HG03039 (cell line): ENCODE measurements at regions not wholly inside any gene's neighbourhood (a gene's known extent, or its start where the extent isn't known, plus 50 kb on each side); places are given as distances from the start of the nearest gene placed in this dataset.

Experiments
- ATAC-seq: cut with Tn5 transposase; IDR thresholded peaks from one replicate; pipeline ENCODE4 v1.9.1; 2021; ENCODE audit warnings: mild to moderate bottlenecking, moderate library complexity; ENCODE audit not compliant: unreplicated experiment

DNA sequence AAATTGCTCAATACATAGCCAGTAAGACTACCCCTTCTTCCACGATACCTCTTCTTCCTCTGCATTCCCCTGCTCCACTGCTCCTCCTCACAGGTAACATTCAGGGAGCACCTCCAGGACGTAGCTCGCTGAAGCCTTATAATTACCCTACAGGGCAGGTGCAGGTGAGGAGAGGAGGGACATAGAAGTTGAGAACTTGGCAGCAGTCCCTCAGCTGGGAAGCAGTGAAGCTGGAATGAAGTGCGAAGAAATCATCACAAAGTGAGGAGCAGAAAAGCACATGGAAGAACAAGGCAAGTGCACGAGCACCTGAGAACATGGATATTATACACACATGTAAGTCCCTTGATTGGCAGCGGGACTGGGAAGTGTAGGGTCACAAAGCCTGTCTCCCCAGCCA lies 118.2 kb downstream of the HSD17B3 start:
- no peak for ATAC-seq

DNA sequence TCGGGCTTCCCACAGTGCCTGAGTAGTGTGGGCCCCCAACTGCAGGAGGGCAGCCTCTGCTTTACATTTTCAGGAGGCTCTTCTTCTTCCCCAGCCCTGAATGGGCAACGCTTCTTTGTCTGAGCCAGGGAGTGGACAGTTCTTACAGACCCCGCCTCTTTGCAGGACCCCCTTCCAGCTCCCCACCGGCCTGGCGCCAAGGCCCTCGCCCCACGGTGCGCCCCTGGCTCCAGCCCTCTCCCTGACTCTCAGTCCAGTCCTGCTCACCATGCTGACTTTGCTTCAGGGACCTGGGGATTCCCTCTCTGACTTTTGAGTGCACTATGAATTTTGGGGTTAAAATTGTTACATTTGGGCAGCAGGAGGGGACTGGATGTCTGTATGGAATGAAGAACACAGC lies 123.8 kb downstream of the HSD17B3 start:
- ATAC-seq: no peak

DNA sequence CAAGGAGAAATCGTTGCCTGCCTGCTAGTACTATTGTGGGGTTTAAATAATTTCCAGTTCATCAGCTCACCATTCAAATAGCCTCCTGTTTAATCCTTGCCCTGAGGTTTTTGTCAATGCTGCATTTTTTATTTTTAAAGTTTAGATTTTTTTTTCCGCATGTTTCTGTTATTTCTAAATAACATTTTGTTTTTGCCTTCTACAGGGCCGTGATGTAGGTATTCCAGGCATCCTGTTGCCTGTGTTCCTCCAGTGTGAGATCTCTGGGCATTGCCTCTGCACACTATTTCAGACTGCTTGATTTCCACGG lies 124.3 kb downstream of the HSD17B3 start:
- ATAC-seq: no peak

DNA sequence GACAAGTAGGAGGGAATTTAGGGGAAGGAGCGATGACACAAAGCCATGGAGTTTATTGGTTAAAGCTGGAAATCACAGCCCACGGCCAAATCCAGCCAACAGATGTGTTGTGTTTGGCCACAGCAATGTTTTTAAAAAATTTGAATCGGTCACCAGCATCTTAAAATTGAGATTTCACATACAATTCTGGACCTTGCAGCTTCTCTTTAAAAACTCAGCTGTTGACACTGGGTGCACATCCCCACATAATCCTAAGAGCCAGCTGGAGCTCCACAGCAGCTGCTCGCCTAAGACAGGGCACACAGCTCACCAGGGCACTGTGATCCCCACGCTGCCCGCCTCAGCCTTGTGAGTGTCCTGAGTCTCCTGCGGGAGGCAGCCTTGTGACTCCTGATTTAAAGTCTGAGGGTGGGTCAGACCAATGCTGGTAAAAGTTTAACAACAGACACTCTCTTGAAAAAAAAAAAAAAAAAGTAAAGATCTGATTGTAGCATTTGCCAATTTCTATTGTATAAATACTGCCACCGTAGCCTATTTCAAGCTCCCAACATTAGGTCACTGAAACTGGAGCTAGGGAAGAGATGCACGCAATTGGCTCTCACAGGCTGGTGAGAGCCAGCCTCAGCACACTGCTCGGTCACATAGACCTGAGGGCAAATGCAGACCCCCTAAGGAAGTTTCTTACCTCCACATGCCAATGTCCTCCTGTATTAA lies 124.8 kb downstream of the HSD17B3 start:
- ATAC-seq: no peak

DNA sequence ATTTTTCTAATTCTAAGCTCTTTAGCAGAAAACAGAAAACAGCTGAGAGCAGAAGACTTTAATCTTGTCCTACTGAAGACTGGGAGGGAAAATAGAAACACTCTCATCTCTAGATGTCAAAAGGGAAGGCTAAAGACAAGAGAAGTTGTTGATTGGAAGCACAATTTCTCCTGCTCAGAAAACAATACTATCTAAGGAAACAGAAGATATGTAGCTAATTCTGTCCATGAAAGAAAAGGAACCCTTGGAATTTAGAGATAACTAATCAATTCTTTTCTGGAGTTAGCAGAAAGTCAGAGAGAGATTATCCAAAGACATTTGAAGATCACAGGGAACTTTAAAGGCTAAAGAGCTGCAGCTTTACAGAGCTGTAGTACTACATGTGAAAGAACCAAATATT lies 126.2 kb downstream of the HSD17B3 start:
- ATAC-seq: no peak

DNA sequence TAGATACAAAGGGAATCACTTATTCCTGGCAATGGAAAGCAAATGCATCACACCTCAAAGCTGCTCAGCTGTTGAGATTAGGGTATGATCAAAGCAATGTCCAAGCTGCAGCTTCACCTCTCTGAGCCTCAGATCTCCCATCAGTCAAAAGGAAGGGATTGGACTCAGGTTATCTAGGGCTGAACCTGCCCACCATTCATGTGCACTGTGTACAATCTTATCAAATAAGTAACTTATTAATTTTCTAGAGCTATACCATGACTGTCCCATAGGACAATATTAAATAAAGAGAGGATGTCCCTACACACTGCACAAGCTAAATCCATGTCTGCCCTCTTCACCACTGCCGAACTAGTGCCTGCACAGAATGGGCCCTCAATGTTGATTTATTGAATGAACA lies 127.0 kb downstream of the HSD17B3 start:
- no peak for ATAC-seq

DNA sequence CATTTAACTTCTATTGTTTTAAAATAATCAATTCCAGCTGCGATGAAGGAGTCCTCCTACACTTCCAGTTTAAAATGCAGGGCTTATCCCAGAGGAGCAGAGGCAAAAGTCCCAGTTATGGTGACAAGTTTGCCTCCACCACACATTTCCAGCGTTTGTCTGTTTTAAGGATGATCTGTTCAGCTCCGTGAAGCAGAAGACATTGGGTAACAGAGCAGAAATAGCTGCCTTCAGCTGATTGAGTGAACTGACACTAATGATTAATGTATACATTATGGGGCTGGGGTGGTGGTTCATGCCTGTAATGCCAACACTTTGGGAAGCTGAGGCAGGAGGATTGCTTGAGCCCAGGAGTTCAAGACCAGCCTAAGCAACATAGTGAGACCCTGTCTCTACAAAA lies 127.6 kb downstream of the HSD17B3 start:
- no peak for ATAC-seq

DNA sequence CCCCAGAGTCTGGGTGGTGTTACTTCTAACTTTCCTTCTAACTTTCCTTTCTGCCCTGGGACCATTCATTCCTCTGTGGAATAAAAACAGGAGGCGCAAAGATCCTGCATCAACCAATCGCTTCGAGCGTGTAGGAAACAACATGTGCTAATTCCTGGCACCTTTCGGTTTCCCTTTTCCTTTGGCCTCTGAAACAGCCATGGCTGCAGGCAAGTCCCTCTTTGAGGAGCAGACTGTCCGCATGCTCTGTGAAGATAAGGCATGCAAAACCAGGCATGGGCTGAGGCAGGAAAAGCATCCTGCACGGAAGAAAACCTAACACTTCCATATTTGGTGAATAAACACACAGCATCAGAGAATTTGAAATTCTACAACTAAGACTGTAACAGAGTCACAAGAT lies 128.3 kb downstream of the HSD17B3 start:
- no peak for ATAC-seq

DNA sequence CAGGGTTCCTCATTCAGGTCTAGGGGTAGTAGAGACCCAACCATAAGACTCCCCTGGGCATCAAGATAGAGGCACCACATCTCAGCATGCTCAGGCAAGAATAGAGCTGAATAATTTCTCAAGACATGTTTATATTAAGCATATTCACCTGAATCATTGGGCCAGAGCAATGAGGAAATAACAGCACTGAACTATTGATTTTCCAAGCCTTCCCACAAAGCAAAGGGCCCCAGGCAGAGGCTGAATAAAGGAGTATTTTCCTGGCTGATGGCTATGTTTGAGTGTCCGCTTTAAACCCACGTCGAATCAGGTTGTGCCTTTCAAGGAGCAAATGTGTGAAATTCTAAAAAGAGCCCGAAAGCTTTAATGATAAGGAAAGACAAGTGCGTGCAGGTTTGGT lies 129.2 kb downstream of the HSD17B3 start:
- no peak for ATAC-seq

DNA sequence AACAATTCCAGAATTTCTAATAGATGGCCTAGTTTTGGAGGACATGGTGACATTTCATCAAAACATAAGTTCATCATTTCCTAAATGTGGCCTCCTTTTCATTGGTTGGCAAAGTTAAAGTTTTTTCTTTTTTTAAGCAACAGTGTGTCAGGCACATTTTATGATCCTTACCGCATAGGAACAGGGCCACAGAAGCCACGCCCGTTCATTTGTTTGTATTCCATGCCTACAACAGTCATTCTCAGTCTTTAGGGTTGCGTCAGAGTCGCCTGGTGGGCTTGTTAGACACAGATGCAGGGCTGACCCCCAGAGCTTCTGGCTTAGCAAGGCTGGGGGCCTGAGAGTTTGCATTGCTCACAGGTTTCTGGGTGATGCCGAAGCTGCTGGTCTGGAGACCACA lies 130.2 kb downstream of the HSD17B3 start:
- no peak for ATAC-seq

DNA sequence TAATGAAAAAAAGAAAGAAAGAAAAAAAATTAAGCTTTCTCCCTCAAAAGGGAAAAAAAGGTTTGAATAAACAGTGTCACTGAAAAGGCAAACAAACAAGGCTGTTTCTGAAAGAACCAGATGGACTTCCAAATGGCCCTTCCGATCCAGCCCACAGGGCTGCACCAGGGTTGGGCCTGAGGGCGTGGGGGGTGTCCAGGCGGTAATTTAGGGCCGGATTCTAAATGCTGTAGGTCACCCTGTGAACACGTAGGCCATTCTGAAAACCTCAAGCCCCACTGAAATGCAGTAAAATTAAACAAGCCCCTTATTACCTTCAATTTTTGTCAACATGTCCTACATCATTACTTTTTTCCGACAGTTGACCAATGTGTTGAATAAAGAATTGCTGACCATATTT lies 132.1 kb downstream of the HSD17B3 start:
- no peak for ATAC-seq

DNA sequence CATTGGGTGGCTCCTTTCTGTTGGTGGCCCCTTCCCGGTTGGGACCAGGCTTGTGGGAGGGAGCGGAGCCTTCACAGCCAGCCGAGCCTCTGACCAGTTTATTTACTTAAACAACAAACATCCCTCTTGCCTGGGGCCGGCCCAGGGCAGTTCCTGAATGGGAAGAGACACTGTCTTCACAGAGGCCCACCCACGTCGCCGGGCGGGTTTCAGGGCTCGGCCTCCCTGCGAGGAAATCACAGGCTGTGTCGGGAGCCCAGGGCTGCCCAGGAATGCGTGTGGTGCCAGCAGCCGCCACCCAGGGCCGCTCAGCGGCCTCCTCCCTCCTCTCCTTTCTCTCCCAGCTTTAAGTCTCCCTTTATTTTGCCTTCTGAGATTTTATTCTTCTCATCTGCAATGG lies 132.5 kb downstream of the HSD17B3 start:
- ATAC-seq: no peak

DNA sequence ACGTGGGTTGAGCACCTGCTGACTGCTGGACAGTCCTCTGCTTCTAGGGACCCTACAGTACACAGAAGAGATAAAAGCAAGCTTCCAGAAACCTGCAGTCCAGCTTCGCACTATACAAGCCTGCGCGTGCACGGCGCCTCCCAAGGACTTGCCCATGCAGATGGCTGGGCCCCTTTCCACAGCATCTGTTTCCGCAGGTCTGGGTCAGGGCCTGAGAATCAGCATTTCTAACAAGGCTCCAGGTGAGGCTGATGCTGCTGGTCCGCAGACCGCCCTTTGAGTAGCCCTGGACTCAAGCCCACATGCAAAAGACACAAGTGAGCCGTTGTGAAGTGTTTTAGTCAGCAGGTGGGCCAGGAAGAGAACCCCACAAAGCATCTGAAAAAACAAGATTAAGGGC lies 133.1 kb downstream of the HSD17B3 start:
- ATAC-seq: no peak

DNA sequence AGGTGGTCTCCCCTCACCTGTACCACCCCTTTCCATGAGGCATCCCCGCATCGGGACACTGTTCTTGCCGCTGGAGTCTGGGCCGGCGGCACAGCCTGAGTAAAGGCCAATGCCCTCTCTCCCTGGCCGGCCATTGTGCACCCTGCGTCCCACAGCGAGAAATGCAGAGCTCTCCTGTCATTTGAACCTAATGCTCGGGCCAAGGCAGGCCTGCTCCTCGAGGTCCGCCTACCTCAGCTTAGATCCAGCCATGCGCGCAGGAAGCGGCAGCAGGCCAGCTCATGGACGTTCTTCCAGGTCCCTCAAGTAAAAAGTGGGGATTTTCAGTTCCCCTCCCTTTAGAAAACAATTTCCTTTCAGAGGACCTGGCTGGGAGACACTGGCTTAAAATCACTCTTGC lies 135.0 kb downstream of the HSD17B3 start:
- no peak for ATAC-seq

DNA sequence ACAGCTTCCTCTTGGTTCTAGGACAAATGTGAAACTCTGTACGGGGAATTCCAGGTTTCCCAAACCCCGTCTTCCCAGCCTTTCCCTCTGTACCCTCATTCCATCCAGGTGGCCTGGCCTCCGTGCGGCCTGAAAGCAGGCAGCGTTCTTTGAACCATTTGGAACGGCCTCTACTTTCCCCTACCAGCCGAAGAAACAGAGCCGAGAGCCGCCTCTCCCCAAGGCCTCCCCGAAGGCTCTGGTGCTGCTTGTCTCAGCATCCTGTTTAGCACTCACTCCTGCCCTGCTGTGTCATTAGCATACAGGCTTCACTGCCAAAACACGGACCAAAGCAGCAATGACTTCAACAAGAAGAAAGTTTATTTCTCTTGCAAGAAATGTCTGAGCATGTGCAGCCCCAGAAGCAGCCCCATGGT lies 137.7 kb downstream of the HSD17B3 start:
- no peak for ATAC-seq

DNA sequence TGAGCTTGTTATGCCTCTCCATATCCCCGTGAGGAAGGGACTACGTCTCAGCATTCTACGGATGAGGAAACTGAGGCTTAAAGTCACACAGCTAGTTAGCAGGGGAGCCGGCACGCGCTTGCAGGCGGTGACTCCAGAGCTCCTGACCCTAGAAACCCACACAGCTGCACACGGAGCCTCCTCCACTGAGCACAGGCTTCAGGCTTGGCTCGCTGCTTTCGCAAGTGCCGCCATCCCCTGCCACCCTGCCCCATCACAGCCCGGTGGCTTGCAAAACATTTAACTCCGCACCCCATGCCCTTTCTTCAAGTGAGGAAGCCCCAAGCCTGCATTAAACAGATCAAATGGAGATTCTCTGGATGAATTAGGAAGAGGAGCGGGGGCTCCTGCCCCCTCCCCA lies 138.3 kb downstream of the HSD17B3 start:
- no peak for ATAC-seq

DNA sequence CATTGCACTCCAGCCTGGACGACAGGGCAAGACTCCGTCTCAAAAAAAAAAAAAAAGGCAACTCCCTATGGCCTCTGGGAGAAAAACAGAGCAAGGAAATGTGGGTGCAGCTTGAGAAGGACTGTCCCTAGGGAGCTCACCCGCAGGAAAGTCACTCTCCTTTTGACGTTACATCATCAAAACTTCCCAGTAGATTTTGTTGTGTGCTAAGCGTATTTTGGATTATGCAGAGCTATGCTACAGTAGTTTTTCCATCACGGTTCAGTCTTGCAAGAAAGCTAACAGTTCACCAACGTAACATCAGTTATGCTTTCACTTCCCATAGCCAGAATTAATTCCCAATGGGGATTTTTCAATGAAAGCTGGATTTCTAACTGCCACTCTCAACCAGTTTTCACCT lies 138.8 kb downstream of the HSD17B3 start:
- ATAC-seq: no peak

DNA sequence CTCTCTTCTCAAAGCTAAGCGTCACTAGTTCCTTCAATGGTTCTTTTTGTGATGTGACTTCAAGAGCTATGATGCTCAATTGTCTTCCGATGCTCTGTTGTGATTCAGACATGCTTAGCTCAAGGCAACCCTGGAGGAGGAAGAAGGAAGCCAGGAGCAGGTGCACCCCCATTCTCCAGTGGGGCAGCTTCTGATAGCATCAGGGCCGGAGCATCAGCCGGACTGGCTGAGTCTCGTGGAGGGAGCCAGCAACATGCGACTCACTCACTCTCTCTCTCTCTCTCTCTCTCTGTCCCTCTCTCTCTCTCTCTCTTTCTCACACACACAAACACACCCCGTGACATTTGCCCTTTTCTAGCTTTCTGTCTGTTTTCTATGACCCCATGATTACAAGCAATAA lies 140.2 kb downstream of the HSD17B3 start:
- no peak for ATAC-seq

DNA sequence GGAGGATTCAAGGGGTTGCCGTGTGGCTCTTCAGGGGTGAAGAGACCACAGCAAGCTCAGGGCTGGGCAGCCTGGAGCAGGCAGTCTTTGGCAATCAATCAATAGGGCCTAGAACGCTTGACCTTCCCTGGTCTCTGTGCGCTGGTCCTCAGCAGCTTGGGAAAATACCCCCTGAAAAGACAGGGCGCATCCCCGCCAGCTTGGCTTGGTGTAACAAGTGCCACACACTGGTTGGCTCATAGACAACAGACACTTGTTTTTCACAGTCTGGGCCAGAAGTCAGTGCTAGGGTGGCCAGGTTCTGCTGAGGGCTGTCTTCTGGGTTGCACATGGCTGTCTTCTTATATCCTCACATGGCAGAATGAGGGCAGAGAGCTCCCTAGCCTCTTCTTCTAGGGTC lies 141.1 kb downstream of the HSD17B3 start:
- no peak for ATAC-seq

DNA sequence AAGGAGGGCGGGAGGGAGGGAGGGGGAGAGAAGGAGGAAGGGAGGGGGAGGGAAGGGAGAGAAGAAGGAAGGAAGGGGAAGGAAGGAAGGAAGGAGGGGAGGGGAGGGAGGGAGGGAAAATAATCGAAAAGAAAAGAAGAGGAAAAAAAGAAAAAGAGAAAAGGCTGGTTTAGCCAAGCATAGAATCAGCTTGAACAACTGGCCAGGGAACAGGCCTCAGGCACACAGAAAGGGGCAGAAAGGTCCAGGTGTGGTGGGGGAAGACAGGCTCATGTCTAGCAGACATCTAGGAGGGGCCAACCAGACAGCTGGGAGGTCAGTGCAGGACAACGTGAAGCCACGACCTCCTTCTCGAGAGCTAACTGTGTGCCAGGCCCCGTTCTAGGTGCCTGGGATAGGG lies 141.8 kb downstream of the HSD17B3 start:
- ATAC-seq: no peak

DNA sequence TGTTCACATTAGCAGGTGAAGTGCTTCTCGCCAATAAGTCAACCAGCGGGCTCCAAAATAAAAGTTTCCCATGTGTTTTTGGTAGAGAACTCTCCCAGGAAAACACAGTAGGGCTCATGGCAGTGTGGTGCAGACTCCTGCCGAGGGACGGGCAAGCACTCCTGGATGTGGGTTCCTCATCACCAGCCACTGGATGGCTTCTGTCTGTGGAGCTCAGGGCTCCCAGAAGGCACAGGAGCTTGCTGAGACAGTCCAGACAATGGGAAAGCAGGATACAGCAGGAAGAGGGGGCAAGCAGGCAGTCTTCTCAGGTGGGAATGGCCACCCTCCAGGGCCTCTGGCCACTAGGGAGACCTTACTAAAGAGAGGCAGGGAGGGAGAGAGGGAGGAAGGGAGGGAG lies 142.4 kb downstream of the HSD17B3 start:
- ATAC-seq: no peak

DNA sequence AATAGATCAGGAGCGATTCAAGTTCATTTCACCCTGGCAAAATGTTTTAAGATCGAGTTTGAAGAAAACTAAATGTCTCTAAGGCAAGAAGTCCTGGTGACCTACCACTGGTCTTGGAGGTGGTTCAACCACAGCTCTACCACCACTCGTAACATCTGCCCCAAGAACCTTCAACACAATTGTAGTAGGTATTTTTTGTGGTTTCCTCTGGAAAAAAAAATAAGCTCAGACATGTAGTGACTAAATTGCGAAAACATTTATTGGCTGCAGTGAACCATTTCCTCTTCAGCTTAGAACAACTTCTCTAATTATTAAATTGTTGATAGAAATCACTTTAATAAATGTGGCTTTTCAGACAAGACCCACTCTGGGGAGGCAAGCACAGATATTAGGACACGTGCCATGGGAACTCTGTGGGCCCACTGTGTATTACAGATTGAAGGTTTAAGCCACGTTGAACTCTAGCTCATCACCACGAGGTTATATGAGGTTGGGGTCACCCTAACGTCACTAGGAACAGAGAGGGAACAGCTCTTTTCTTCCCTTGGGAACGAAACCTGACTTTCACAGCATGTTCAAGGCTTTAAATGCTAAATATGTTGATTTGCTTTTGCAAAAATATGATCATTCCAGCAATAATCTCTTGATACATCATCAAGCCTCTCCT lies 142.9 kb downstream of the HSD17B3 start:
- ATAC-seq: no peak

DNA sequence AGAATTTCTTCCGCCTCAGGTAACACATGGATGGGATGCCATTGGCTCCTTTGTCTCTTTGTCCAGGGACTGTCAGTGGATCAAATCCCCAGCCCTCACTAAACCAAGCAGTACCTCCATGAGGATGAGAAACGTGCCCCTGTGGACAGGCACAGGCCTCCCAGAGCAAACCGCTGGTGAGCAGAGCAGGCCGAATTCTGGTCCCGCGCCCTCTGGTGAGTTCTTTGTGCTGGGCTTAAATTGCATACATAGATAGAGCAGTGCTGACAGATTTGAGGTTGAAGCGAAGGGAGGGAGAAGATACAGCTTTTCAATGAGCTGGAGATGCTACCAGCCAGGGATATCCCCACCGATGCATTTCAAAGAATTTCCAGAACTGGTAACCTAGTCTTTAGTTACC lies 143.8 kb downstream of the HSD17B3 start:
- no peak for ATAC-seq
